GM12872 (cell line): ENCODE measurements at regions not wholly inside any gene's neighbourhood (a gene's known extent, or its start where the extent isn't known, plus 50 kb on each side); places are given as distances from the start of the nearest gene placed in this dataset.
A peak's percentile ranks its signal among the peaks of the same experiment; 100 is the strongest.

ENCODE experiments used
- TF ChIP-seq, protein P1 (sequence below): IDR thresholded peaks from 3 replicates; pipeline ENCODE4 v1.5.1; 2011; ENCODE audit warnings: low read depth, mild to moderate bottlenecking, low read length, moderate library complexity; ENCODE audit not compliant: insufficient read depth

GRCh38 chr4:154024097-154024694 lies 235.3 kb upstream of the SFRP2 start:
- TF ChIP-seq, protein P1, sequence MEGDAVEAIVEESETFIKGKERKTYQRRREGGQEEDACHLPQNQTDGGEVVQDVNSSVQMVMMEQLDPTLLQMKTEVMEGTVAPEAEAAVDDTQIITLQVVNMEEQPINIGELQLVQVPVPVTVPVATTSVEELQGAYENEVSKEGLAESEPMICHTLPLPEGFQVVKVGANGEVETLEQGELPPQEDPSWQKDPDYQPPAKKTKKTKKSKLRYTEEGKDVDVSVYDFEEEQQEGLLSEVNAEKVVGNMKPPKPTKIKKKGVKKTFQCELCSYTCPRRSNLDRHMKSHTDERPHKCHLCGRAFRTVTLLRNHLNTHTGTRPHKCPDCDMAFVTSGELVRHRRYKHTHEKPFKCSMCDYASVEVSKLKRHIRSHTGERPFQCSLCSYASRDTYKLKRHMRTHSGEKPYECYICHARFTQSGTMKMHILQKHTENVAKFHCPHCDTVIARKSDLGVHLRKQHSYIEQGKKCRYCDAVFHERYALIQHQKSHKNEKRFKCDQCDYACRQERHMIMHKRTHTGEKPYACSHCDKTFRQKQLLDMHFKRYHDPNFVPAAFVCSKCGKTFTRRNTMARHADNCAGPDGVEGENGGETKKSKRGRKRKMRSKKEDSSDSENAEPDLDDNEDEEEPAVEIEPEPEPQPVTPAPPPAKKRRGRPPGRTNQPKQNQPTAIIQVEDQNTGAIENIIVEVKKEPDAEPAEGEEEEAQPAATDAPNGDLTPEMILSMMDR = peak; percentile 35; the same call in 2 of the 3 replicates

DNA sequence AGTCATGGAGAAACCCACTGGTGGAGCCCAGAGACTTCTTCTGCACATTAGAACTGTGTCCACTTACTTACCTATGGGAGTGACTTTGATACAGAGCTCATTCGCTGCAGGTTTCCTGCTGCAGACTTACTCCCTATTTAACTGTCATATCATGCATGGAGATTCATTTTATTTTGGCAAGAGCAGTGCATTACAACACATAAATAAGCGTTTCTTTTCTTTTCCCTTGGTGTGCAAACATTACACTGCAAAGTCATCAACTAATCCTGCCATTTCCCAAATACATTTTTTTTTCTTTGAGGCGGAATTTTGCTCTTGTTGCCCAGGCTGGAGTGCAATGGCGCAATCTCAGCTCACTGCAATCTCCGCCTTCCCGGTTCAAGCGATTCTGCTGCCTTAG lies 230.9 kb upstream of the SFRP2 start:
- TF ChIP-seq, protein P1 = no peak

GRCh38 chr4:154018659-154019058 lies 229.8 kb upstream of the SFRP2 start:
- TF ChIP-seq, protein P1 = 0 out of 3 replicates have a peak, but pooled peaks have one; percentile 16

- TF ChIP-seq, protein P1 = no peak
Measured at GRCh38 chr4:154015578-154015977, 226.7 kb upstream of the SFRP2 start.

DNA sequence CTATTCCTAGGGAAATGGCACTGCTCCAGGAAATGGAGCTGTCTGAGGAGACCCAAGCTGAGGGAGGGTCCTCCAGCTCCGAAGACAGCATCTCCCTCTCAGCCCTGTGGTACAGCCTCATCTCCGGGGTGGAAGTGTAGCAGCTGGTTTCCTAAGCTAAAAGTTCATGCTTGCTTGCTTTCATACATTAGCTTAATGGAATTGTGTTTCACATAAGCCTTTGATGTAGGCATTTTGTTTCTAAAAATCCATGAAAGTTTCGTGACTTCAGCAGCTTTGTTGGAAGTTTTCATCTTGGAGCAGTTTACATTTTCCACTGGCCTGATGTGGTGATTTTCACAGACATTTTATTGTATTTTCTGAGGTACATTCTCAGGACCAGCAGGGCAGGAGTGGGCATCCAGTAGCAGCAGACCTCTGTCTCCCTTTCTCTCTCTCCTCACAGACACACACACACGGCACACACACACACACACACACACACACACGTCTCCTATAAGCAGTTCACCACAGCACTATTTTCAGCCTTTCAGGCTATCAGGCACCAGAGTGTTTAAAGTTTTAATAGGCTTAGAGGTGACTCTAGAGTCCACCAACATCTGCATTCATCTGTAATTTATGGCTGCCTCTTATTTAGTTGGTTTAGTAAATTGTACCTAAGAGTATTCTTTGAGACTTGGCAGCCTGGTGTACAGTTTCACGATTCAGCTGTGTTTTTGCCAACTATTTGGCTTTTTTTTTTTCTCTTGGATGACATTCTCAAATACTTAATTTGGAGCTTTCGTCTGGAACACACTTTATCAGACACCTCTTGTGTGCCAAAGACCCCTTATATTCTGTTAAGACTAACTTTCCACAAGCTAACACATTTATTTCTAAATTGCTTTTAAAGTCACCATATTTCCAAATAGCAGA lies 225.8 kb upstream of the SFRP2 start:
- TF ChIP-seq, protein P1 = no peak

DNA sequence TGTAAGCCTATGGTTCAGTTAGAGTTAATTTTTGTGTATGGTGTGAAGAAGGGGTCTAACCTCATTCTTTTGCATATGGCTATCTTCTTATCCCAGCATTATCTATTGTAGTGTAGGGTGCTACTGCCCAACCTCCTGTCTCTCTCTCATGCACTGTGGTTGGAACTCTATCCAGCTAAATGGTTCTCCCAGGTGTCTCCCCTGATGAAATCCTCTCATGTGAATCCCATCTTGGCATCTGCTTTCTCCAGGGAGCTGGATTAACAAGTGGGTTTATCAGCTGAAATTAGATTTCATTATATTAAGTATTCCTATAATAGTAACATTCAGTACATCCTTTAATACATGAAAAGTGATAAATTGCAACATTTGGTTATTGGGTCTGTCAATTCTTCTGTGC lies 224.7 kb upstream of the SFRP2 start:
- TF ChIP-seq, protein P1 = no peak

GRCh38 chr4:154010371-154010770 lies 221.5 kb upstream of the SFRP2 start:
- TF ChIP-seq, protein P1 = no peak
